Activated CD4-positive, alpha-beta T cell treated with anti-CD3 and anti-CD28 coated beads, Interleukin-2, amount 50 U/mL, for 24 hours (primary cell): ENCODE measurements at regions not wholly inside any gene's neighbourhood (a gene's known extent, or its start where the extent isn't known, plus 50 kb on each side); places are given as distances from the start of the nearest gene placed in this dataset.

Experiments used
- DNase-seq, 2 donors: peaks; one replicate each; pipeline ENCODE4 v3.0.0-alpha.2; 2020; ENCODE audit warnings: low read depth in 1 of 2, low spot score in 1 of 2

- no peak for DNase-seq
Measured at GRCh38 chr5:167713896-167714295, 577.5 kb upstream of the WWC1 start.

- DNase-seq = no peak
Measured at GRCh38 chr5:167716126-167716775, 575.2 kb upstream of the WWC1 start.

- no peak for DNase-seq
Measured at GRCh38 chr5:167720259-167720658, 571.2 kb upstream of the WWC1 start.

DNA sequence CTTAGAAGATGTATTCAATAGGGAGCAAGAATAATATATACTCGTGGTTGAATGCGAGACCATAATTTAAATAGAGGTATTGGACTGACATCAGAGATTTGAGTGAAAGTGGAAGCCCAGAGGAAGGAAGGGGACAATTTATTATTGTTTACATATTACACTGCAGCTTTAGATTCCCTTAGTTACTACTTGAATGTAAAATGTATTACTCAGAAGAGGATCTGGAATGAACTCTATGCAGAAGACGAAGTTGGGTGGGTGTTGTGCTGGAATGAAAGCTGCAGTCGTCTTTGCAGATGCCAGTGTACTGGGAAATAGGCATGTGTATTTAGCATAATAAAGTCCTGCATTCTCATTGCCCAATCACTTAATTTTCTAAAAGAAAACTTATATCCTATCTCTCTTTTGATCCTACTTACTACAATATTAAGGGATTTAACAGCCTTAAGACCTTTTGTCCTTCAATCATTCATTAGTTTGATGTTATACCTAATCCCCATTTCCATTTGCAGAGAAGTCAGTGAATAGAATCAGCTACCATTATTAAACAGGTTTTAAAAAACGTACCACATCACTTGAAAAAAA lies 570.7 kb upstream of the WWC1 start:
- DNase-seq = no peak

DNA sequence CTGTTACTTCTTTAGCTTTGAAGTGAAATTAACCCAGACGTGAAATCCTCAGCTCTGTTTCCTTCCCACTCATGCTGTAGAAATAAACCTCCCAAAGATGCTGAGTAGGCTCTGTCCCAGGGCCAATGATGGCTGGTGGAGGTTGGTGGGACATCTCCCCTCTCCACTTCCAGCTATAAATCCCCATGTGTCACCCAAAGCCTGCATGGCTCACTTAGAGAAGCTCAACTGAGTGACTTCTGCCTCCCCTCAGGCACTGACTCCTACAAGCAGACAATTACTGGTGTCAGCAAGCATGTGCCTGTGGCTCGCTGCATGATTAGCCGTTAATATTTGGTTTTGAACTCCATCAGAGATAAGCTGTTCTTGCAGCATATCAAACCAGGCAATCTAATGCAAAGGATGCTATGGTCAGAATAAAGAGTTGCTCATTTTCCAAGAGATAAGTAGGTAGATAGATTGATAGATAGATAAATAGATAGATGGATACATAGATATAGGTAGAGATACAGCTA lies 569.5 kb upstream of the WWC1 start:
- DNase-seq = no peak

GRCh38 chr5:167723254-167723871 lies 568.1 kb upstream of the WWC1 start:
- peak; percentile 29 to 46 for DNase-seq

GRCh38 chr5:167725264-167725663 lies 566.2 kb upstream of the WWC1 start:
- DNase-seq = no peak

DNA sequence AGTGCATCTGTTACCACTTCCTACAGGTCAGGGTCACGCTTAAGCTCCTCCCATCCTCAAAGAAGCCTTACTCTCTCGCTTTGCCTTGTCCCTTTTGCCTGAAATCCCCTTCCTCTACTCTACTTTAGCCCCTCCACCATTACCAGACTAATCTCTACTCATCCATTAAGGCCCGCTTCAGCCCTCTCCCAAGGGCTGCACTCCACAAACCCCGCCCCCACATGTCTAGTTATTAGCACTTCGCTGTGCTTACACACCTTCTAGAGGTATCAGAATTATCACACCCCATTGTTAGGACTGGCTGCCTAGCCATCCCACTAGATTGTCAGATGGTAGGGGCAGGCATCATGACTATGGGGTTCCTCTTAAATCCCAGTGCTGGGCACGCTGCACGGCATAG lies 565.7 kb upstream of the WWC1 start:
- no peak for DNase-seq

- DNase-seq = no peak
Measured at GRCh38 chr5:167726642-167727041, 564.8 kb upstream of the WWC1 start.

DNA sequence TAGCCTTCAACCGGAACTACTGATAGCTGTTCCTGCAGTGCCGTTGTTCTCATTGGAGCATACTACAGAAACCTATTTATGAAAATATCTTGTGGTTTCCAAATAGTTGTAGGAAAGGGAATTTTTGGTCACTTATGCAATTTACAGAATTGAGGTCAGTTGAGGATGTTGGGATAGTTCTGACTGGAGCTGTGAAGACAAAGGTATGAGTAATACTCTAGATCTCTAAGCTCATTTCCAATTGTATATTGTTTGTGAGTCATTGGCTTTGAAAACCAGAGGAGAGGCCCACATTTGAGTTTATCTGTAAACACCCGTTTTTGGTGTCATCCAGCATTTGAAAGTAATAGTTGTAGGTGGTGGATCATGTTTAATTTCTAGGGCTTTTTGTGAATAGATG lies 561.3 kb upstream of the WWC1 start:
- no peak for DNase-seq

DNA sequence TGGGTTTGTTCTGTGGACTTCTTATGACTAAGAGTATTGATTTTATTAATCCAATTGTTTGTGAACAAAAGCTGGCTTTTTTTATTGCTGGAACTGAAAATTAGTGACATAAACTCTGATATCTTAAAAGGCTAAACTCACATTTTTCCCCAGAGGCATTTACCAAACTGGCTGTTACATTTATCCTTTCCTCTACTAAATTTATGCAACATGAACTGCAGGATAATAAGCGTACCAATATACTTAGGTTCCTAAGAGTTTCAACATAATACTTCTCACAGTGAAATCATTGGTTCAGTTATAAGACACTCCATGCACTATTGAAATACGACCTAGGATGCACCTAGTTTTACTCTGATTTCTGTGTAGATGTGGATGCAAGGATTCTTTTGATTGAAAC lies 560.8 kb upstream of the WWC1 start:
- no peak for DNase-seq

DNA sequence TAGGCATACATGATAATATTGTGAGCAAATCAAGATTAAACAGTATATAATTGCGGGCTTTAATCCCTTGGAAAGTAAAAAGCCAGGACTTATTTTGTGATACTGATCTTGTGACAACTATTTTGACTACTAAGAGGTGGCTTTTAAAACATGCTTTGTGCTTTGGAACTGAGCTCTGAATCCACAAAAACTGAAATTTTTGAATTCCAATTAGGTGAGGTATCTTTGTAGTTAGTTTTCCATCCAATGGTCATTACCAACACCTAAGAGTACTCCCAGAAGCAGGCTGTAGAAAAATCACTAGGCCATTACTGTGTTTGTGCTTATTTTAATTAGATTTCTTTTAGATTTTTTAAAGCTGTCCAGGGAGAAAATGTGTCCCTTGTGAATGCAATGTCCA lies 559.5 kb upstream of the WWC1 start:
- DNase-seq = no peak

- DNase-seq = no peak
Measured at GRCh38 chr5:167732499-167732898, 558.9 kb upstream of the WWC1 start.

GRCh38 chr5:167736992-167737391 lies 554.5 kb upstream of the WWC1 start:
- DNase-seq = no peak

GRCh38 chr5:167743695-167744464 lies 547.6 kb upstream of the WWC1 start:
- no peak for DNase-seq

GRCh38 chr5:167745868-167746267 lies 545.6 kb upstream of the WWC1 start:
- DNase-seq = no peak

DNA sequence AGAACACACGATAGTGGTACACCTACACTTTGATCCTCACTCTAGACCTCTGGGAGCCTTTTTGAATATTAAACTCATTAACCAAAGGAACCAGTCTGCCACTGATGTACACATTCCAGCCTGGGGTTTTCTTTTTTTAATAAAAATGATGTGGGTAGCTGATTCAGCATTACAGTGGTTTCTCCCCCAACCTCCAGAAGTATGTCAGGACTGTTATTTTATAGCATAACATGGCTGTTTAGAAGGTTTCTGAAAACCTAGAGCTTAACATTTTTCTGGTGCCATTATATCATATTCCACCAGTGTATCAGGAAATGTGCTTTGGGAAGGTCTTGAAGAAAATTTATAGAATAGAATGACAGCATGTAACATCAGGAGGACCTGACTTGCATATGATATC lies 540.9 kb upstream of the WWC1 start:
- DNase-seq = no peak

DNA sequence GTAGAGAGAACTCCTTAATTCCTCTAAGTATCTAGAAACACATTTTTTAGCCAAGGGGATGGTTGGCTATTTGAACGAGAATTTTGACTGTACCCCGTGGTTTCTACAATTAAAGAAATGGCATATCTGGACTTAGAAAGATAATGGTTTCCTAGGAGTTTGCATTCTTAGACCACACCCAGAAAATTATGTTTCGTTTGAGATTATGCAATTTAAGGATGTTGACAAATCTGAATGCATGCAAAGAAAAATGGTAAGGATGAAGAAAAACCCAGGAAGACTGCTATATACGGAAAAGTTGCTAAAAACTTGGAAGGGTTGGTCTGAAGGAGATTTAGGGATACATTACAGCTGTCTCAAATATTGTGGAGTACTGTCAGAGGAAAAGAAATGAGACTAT lies 538.5 kb upstream of the WWC1 start:
- no peak for DNase-seq

- no peak for DNase-seq
Measured at GRCh38 chr5:167753725-167754490, 537.5 kb upstream of the WWC1 start.

DNA sequence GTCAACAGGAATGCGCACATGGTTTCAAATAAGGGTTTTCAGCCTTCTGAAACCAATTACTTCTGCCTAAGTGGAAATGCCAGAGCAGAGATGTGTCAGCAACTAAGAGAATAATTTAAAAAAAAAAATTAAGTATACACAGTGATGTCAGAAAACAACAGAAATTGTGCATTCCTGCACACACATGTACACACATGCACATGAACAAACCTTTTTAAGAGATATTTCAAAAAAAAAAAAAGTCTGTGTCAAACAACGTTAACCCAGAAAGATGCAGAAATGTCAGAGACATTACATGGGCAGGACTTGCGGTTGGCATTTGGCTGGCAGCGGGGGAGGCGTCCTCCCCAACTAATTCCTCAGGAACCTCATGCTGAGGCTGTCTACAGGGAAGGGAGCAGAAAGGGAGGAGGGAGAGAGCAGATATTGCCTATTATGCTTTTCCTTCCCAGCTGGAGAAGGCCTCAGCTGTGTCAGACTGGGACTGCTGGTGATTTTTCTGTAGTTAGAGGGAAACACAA lies 536.9 kb upstream of the WWC1 start:
- DNase-seq = no peak

- no peak for DNase-seq
Measured at GRCh38 chr5:167755420-167755819, 536.0 kb upstream of the WWC1 start.
